Esophagus muscularis mucosa (tissue), 3 donors: ENCODE measurements at regions not wholly inside any gene's neighbourhood (a gene's known extent, or its start where the extent isn't known, plus 50 kb on each side); places are given as distances from the start of the nearest gene placed in this dataset.

Source experiments
- EP300 ChIP-seq: sonication (generic); formaldehyde crosslinking; IDR thresholded peaks from one replicate; pipeline ENCODE4 v1.6.1; 2017; ENCODE audit warnings: antibody characterized with exemption
- TF ChIP-seq, protein P1 (sequence below), 3 experiments: fragments of 200-600 bp in 2 of 3; fragments of 450-650 bp in 1 of 3; sonication (generic) in 2 of 3; IDR thresholded peaks; one replicate each; pipeline ENCODE4 v1.5.1; 2017 to 2019; ENCODE audit warnings: antibody characterized with exemption in 3 of 3, mild to moderate bottlenecking in 2 of 3, moderate library complexity in 1 of 3

DNA sequence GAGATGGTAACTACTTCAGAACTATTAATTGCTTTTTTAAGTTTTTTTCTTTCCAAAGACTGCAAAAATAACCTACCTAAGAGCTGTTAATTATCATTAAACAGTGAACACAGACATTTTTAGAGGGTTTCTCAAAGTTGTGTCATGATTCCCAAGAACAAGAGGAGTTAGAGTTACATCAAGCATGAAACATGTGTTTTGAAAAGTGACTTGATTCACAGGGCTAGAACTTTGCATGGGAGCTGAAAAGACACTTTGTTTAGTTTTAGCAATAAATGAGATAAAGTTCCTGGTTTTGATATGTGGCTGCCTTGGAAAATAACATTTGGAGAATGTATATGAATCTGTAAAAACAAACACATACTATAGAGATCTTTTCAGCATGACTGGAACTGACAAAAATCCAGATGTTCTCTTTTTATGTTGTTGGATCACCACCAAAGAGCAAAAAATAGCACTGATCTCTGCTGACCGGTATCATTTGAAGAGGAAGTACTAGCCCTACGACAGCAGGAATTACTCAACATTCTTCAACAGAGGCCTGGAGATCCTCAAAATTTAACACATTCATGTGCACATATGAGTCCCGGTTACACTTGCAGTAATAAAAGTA lies 173.0 kb upstream of the PCDH18 start:
- TF ChIP-seq EP300: no peak
- TF ChIP-seq, protein P1, sequence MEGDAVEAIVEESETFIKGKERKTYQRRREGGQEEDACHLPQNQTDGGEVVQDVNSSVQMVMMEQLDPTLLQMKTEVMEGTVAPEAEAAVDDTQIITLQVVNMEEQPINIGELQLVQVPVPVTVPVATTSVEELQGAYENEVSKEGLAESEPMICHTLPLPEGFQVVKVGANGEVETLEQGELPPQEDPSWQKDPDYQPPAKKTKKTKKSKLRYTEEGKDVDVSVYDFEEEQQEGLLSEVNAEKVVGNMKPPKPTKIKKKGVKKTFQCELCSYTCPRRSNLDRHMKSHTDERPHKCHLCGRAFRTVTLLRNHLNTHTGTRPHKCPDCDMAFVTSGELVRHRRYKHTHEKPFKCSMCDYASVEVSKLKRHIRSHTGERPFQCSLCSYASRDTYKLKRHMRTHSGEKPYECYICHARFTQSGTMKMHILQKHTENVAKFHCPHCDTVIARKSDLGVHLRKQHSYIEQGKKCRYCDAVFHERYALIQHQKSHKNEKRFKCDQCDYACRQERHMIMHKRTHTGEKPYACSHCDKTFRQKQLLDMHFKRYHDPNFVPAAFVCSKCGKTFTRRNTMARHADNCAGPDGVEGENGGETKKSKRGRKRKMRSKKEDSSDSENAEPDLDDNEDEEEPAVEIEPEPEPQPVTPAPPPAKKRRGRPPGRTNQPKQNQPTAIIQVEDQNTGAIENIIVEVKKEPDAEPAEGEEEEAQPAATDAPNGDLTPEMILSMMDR (IDR thresholded peaks at IDR 0.05): no peak
